Fibroblast of villous mesenchyme (primary cell): ENCODE measurements at regions not wholly inside any gene's neighbourhood (a gene's known extent, or its start where the extent isn't known, plus 50 kb on each side); places are given as distances from the start of the nearest gene placed in this dataset.
A peak's percentile ranks its signal among the peaks of the same experiment; 100 is the strongest.

ENCODE experiments used
- DNase-seq: peaks from one replicate; pipeline ENCODE4 v3.0.0-alpha.2; 2010; ENCODE audit warnings: low read depth
- H3K4me3 ChIP-seq: 2 replicates; pipeline ENCODE4 v1.5.1; 2011; ENCODE audit warnings: low read depth, mild to moderate bottlenecking, low read length
- CTCF ChIP-seq: IDR thresholded peaks from 2 replicates; pipeline ENCODE4 v1.5.1; 2012; ENCODE audit warnings: low read depth, mild to moderate bottlenecking, low read length; ENCODE audit not compliant: insufficient read depth

- no peak overlapping the region for H3K4me3 ChIP-seq
- DNase-seq, result no peak
- no peak for TF ChIP-seq CTCF
Measured at GRCh38 chr6:137423451-137424168, 70.6 kb downstream of the OLIG3 start.

- TF ChIP-seq CTCF, result no peak
- no peak overlapping the region for H3K4me3 ChIP-seq
- DNase-seq, result no peak
Measured at GRCh38 chr6:137417396-137417795, 76.8 kb downstream of the OLIG3 start.

- TF ChIP-seq CTCF, result no peak
Measured at GRCh38 chr6:137416376-137417109, 77.7 kb downstream of the OLIG3 start.

GRCh38 chr6:137415834-137416190 lies 78.4 kb downstream of the OLIG3 start:
- H3K4me3 ChIP-seq, result no peak overlapping the region
- DNase-seq, result no peak
- no peak for TF ChIP-seq CTCF

More at GRCh38 chr6:137416376-137417109, 77.7 kb downstream of the OLIG3 start:
- peak; percentile 28 for DNase-seq
- no peak overlapping the region for H3K4me3 ChIP-seq

GRCh38 chr6:137415127-137415833 lies 78.9 kb downstream of the OLIG3 start:
- peak overlapping the region; percentile 48 for H3K4me3 ChIP-seq
- peak; percentile 57 for DNase-seq
- peak; percentile 73 for TF ChIP-seq CTCF

- H3K4me3 ChIP-seq, result no peak overlapping the region
- no peak for DNase-seq
- TF ChIP-seq CTCF, result no peak
Measured at GRCh38 chr6:137414599-137414998, 79.6 kb downstream of the OLIG3 start.
